Upper lobe of left lung (tissue), 6 donors: ENCODE measurements at regions not wholly inside any gene's neighbourhood (a gene's known extent, or its start where the extent isn't known, plus 50 kb on each side); places are given as distances from the start of the nearest gene placed in this dataset.

Experiments used
- ATAC-seq, 2 donors: fragments of 200-7000 bp; cut with Tn5 transposase; one replicate each; pipeline ENCODE4 v1.9.1; 2022; ENCODE audit warnings: mild to moderate bottlenecking in 2 of 2, moderate library complexity in 2 of 2; ENCODE audit not compliant: low FRiP score in 2 of 2
- DNase-seq, 2 donors: peaks; one replicate each; pipeline ENCODE4 v3.0.0-alpha.2; 2019 to 2020
- H3K27ac ChIP-seq, 4 donors: fragments of 200-600 bp; sonication (generic); one replicate each; pipeline ENCODE4 v1.5.1; 2016 to 2019
- H3K27me3 ChIP-seq, 4 donors: fragments of 200-600 bp; sonication (generic); one replicate each; pipeline ENCODE4 v1.5.1; 2017 to 2019
- H3K36me3 ChIP-seq, 4 donors: fragments of 200-600 bp; sonication (generic); one replicate each; pipeline ENCODE4 v1.5.1; 2016 to 2019
- H3K4me1 ChIP-seq, 4 donors: fragments of 200-600 bp; sonication (generic); one replicate each; pipeline ENCODE4 v1.5.1; 2018 to 2019
- H3K4me3 ChIP-seq, 4 donors: fragments of 200-600 bp; sonication (generic); one replicate each; pipeline ENCODE4 v1.5.1; 2017 to 2019; ENCODE audit warnings: mild to moderate bottlenecking in 2 of 4, moderate library complexity in 1 of 4
- H3K9me3 ChIP-seq, 4 donors: fragments of 200-600 bp; sonication (generic); one replicate each; pipeline ENCODE4 v1.5.1; 2018 to 2019
- CTCF ChIP-seq, 6 experiments: fragments of 450-650 bp in 4 of 6; fragments of 200-600 bp in 2 of 6; sonication (generic) in 2 of 6; IDR thresholded peaks; one replicate each; pipeline ENCODE4 v1.5.1; 2016 to 2019; ENCODE audit warnings: antibody characterized with exemption in 6 of 6
- EP300 ChIP-seq, 4 donors: sonication (generic); formaldehyde crosslinking; IDR thresholded peaks; one replicate each; pipeline ENCODE4 v1.5.1; 2017; ENCODE audit warnings: antibody characterized with exemption in 4 of 4, control low read depth in 2 of 4
- POLR2A ChIP-seq, 4 donors: fragments of 450-650 bp; IDR thresholded peaks; one replicate each; pipeline ENCODE4 v1.5.1; 2016 to 2017; ENCODE audit warnings: antibody characterized with exemption in 4 of 4, mild to moderate bottlenecking in 2 of 4
- POLR2AphosphoS5 ChIP-seq, 2 donors: sonication (generic); formaldehyde crosslinking; IDR thresholded peaks; one replicate each; pipeline ENCODE4 v1.5.1; 2017; ENCODE audit warnings: antibody characterized with exemption in 2 of 2
- WGBS, 2 donors: methylation state at CpG; one replicate each; pipeline ENCODE4 v1.1.5; 2017 to 2018; 5-methylcytosine and 5-hydroxymethylcytosine counted together
- donor health status: DM: no; HTN: no; CAD: no; lungs with moderate emphysema.
- donor health status: DM: no; HTN: yes; CAD: no; lungs with severe emphysema.

GRCh38 chr2:58878778-58879177, 637.7 kb upstream of the FANCL start:
- Histone ChIP-seq H3K9me3 (no peaks in the 10 kb centered on the region), H3K4me1 (no peaks in the 10 kb centered on the region), H3K27ac (no peak overlapping the region), H3K4me3 (no peak overlapping the region), H3K36me3 (no peaks in the 10 kb centered on the region), H3K27me3 (no peaks in the 10 kb centered on the region)
- DNase-seq: no peak
- TF ChIP-seq CTCF (IDR thresholded peaks at IDR 0.05): no peak
- no peak for TF ChIP-seq EP300 (IDR thresholded peaks at IDR 0.05)
- no peak for TF ChIP-seq POLR2AphosphoS5 (IDR thresholded peaks at IDR 0.05)
- TF ChIP-seq POLR2A (IDR thresholded peaks at IDR 0.05): no peak
- ATAC-seq: no peak
- 90 to 96% methylated on average over 1 of the region's 1 CpG for WGBS, 2 donors

- H3K4me1 ChIP-seq: no peaks in the 10 kb centered on the region
- DNase-seq (no peak), ATAC-seq (no peak)
- no peaks in the 10 kb centered on the region for H3K27me3 ChIP-seq
- H3K4me3 ChIP-seq: no peak overlapping the region
- no peaks in the 10 kb centered on the region for H3K9me3 ChIP-seq
- no peaks in the 10 kb centered on the region for H3K36me3 ChIP-seq
- TF ChIP-seq POLR2A (IDR thresholded peaks at IDR 0.05) (no peak), CTCF (IDR thresholded peaks at IDR 0.05) (no peak)
- H3K27ac ChIP-seq: no peak overlapping the region
- 88 to 95% methylated on average over 2 of the region's 2 CpGs for WGBS, 2 donors
Measured at GRCh38 chr2:58876126-58876525, 635.0 kb upstream of the FANCL start.

GRCh38 chr2:58875436-58875835, 634.3 kb upstream of the FANCL start:
- Histone ChIP-seq H3K9me3 (no peaks in the 10 kb centered on the region), H3K27me3 (no peaks in the 10 kb centered on the region), H3K27ac (no peak overlapping the region), H3K4me3 (no peak overlapping the region), H3K4me1 (no peaks in the 10 kb centered on the region), H3K36me3 (no peaks in the 10 kb centered on the region)
- ATAC-seq: no peak
- no peak for DNase-seq
- 76 to 85% methylated on average over 4 of the region's 4 CpGs for WGBS, 2 donors
- TF ChIP-seq EP300 (IDR thresholded peaks at IDR 0.05) (no peak), POLR2AphosphoS5 (IDR thresholded peaks at IDR 0.05) (no peak), POLR2A (IDR thresholded peaks at IDR 0.05) (no peak), CTCF (IDR thresholded peaks at IDR 0.05) (no peak)

GRCh38 chr2:58871469-58872142, 630.5 kb upstream of the FANCL start:
- no peaks in the 10 kb centered on the region for H3K27me3 ChIP-seq
- WGBS, 2 donors: 87 to 90% methylated on average over 4 of the region's 4 CpGs
- no peak for ATAC-seq

More at GRCh38 chr2:58871469-58872142, 630.5 kb upstream of the FANCL start:
- H3K4me3 ChIP-seq: no peak overlapping the region
- H3K4me1 ChIP-seq: no peaks in the 10 kb centered on the region
- no peak overlapping the region for H3K27ac ChIP-seq
- TF ChIP-seq POLR2AphosphoS5 (IDR thresholded peaks at IDR 0.05) (no peak), POLR2A (IDR thresholded peaks at IDR 0.05) (no peak), CTCF (IDR thresholded peaks at IDR 0.05) (no peak), EP300 (IDR thresholded peaks at IDR 0.05) (no peak)
- no peak for DNase-seq
- no peaks in the 10 kb centered on the region for H3K9me3 ChIP-seq
- H3K36me3 ChIP-seq: no peaks in the 10 kb centered on the region
